ENCODE measurements at regions not wholly inside any gene's neighbourhood (a gene's known extent, or its start where the extent isn't known, plus 50 kb on each side); places are given as distances from the start of the nearest gene placed in this dataset.

DNA sequence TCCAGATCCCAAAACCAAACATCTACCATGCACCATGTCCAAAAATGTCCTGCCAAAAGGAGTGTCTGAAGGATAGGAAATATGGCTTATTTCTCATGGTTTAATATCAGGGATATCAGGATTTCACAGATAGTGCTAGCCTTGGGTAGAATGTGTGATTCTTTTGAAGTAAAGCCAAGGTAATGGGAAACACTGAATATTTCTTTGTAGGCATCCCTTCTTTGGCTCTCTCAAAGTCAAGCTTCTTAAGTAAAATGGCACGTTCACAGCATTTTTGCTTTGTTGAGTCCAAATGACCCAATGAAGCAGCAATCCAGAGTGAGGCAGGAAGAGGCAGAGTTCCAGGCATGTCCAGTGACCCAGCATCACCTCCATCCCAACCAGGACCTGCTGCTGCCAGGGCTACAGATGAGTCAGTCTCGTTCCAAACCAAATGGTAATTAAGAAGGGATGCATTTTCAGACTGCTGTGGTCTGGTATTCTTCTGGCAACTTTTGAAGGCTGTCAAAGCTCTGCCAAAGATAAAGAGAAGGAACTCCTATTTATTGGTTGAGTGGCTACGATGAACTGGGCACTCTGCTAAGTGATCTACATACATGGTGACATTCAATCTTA is 678.8 kb upstream of the KLF4 start:
- DNase-seq (ENCODE audit: low read depth in 2 of 3, low spot score in 2 of 3): no peak

- no peak for DNase-seq (ENCODE audit: low read depth in 2 of 3, low spot score in 2 of 3)
Measured at GRCh38 chr9:108167136-108167900, 677.7 kb upstream of the KLF4 start.

- DNase-seq (ENCODE audit: low read depth in 2 of 3, low spot score in 2 of 3): no peak
Measured at GRCh38 chr9:108166519-108166918, 677.0 kb upstream of the KLF4 start.

DNA sequence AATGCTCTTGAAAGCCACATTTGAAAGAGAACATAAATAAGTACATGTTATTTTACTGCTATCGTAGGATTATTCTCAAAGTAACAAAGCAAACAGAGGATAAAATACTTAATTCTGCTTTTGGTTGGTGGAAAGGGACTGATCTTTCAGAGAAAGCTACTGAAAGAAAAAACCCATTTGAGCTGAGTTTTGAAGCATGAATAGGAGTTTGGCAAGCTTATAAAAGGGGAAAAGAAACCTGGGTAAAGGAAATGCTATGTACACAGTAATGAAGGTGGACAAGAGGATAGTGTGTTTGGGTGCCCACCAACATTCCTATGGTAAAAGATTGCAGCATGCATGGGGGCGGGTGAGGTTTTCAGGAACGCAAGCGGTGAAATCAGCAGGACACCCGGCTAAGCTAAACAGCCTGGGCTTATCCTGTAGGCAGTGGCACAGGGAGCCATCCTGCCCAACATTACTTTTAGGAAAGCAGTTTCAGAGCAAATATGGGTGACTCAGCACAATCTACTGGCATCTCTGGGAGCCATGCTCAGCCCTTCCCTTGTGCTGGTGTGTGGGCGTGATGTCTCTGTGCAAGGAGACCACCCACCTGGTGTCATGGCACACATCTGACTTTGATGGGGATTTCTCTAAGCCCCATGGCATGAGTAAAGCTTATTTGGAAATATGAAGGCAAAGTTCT is 673.9 kb upstream of the KLF4 start:
- no peak for DNase-seq (ENCODE audit: low read depth in 2 of 3, low spot score in 2 of 3)

- no peak for DNase-seq (ENCODE audit: low read depth in 2 of 3, low spot score in 2 of 3)
Measured at GRCh38 chr9:108162664-108163063, 673.1 kb upstream of the KLF4 start.

DNA sequence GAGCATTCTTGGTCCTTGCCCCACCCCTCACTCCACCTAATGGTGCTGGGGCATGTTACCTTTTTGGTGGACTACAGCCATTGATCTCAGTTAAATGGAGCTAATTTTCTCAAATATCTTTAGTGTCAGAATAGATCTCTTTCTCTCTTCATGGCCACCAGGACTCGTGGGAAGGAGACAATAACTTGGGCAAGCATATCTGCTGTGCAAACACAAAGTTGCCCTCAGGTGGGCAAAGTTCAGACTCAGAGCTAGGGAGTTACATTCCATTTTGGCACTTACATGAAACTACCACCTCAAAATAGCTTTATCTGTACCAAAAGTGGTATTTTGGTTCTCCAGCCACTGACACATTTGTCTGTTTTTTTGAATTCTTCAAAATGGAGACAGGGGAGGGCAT is 671.9 kb upstream of the KLF4 start:
- no peak for DNase-seq (ENCODE audit: low read depth in 2 of 3, low spot score in 2 of 3)

DNA sequence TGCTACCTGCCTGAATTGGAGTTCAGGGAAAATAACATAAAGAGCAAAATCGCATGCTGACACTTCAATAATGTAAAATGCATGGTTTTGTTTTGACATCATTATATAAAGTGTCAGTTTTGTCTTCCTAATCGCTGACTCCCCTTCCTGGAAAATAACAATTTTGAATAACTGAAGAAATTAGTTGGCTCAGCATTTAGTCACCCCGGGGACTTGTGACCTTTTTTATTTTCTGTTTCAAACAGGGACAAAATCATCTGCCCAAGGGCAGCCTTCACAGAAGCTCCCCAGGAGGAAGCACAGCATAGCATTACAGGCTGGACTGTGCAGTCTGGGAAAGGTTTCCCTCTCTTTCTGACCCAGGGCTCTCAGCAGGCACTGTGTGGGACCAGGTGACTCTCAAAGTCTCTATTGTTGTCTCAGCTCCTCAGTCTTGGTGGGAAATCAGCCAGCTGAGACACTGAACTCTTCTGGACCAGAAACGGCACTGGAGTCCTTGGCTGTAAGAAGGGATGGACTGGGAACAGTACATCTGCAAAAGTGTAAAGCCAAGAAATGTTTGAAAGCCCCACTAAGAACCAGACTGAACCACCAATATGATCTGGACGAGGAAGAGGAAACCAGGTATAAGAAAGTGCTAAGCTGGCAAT is 671.3 kb upstream of the KLF4 start:
- DNase-seq (ENCODE audit: low read depth in 2 of 3, low spot score in 2 of 3): no peak

- DNase-seq (ENCODE audit: low read depth in 2 of 3, low spot score in 2 of 3): no peak
Measured at GRCh38 chr9:108160039-108160438, 670.5 kb upstream of the KLF4 start.

DNA sequence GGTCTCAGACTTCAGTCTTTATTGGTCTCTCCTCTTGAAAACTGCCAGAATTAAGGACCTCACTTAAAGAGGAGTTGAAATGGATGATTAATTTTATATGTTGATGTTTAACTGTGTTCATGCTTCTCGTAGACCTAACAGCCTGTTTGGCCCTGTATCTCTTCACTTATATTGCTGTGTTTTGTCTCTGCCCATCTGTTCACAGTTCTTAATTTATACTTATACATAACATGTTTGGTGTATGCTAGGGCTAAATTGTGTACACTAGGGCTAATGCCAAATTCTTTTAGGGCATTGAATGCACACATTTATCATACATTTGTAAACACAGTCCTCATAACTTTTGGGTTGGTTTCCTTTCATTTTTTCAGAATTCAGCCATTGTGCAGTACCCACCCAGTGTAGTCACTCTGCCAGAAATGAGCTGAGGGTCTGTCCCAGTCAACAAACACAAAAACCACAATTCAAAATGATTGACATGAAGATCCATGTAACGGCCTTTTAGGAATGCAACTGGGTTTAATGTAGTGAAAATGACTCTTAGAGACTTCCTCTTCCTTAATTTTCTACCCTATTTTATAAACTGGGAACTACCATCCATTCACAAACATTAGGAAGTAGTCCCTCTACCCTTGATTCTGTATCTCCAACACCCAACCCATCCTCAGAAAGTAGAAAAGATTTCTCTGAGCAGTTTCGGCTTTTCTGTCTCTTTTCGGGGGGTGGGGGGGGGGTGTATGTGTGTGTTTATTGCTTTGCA is 668.8 kb upstream of the KLF4 start:
- DNase-seq (ENCODE audit: low read depth in 2 of 3, low spot score in 2 of 3): no peak

GRCh38 chr9:108156270-108156998 is 666.9 kb upstream of the KLF4 start:
- DNase-seq (ENCODE audit: low read depth in 2 of 3, low spot score in 2 of 3): no peak

DNA sequence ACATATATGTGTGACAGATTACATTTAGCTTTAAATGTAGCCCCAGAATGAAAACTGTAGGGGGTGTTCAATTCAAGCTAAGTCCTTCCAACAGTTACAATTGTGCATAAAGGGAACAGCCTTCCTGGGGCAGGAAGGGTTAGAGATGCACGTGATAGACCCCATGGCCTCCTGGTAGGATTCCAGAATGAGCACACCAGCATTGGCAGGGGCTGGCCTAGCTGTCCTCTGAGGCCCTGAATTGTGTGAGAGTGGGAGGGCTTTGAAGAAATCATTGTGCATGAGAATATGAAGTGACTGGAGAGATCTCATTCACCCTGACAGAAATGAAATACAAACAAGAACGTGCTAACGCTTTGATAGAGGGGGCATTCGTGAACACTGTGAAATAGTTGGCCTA is 663.8 kb upstream of the KLF4 start:
- no peak for DNase-seq (ENCODE audit: low read depth in 2 of 3, low spot score in 2 of 3)

DNA sequence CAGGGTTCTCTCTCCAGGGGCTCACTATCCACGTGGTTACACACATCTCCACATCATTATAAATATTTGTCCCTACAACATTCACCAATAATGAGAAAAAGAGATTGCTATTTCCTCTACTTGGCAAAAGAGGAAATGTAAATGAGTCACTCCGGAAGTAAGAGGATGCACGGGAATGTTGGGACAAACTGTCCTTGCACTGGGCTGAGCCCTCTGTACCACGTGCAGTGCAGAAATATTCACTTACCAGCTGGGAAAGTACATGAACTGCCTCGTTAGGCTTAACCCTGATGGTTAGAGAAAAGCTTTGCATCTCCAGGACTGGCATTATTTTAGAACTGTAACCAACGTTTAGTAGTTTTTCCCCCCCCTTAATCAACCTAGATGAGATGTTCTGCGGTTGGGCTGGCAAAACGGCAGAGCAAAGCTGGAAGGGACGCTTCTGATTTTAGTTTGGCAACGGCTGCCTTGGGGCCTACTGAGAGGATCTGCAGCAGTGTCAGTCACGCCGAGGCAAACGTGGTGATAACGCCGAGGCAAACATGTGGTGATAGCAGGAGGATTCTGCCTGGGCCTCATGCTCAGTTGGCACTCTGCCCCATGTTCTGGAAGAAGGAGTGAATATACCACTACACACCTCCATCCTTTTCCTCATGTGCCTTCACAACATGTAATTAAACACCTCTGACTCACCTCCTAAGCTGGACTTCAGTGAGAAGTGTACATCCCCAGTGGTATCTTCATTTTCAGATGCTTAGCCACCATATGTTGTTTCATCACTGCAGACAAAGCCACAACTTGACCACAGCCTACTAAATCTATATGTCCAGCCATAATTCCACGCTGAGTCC is 661.4 kb upstream of the KLF4 start:
- DNase-seq (ENCODE audit: low read depth in 2 of 3, low spot score in 2 of 3): no peak

DNA sequence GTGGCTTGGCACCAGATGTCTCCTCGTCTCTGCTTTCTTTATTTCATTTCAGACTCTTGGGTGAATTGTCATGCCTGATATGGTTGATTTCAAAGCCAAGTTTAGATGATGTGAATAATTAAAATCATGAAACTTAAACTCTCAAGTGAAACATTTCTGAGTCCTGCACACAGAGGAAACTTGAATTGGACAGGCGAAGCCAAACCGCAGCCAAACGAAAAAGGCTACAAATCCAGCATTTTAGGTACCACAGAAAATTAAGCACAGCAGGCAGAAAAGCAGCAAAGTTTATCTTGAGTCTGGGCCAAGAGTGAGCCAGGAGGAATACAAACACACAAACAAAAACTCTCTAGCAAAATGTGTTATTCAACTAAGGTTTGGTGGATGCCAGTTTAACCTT is 659.8 kb upstream of the KLF4 start:
- DNase-seq (ENCODE audit: low read depth in 2 of 3, low spot score in 2 of 3): no peak

DNA sequence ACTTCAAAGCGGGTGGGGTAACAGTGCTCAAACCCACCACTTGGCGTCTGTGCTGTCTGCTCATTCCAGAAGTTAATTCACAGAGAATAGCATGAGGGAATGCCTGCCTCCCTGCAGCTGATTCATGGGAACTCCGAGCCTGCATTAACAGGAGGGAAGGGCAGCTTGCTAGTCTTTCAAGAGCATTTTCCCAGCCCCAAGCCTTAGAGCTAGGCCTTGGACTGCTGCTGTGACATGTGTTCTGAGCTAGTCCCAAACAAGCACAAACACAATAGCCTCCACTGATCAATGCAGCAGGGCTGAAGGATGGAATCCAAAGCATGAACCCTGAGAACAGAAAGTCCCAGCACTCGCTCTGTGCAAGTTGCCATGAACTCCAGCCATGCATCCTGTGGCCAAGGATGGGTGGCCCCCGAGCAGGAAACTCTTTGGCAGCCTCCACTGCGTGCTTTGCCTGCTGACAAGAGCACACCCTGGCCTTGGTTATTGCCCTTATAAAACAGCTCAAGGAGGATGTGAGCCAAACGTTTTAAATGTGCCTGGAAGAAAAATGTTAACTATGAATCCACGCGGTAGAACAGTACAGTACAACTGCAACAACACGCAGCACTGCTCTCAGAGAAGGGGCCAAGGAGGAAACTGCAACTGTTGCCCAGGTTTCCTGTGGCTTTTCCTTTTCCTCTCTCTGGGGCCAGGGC is 653.1 kb upstream of the KLF4 start:
- no peak for DNase-seq (ENCODE audit: low read depth in 2 of 3, low spot score in 2 of 3)

DNA sequence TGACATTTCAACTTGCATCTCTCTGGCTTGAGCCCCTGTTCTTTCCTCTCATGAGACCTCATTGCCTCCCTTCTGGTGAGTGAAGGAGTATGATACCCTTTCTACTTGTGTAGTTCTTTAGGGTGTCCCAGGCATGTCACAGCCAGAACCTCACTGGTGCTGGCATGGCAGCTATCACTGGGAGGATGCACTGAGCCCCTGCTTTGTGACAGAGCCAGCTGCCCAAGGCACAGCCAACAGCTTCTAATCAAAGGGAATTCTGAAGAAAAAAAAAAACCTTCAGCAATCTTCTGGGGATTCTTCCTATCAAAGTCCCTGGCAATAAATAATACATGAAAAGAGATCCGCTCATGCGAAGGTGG is 652.6 kb upstream of the KLF4 start:
- no peak for DNase-seq (ENCODE audit: low read depth in 2 of 3, low spot score in 2 of 3)

DNA sequence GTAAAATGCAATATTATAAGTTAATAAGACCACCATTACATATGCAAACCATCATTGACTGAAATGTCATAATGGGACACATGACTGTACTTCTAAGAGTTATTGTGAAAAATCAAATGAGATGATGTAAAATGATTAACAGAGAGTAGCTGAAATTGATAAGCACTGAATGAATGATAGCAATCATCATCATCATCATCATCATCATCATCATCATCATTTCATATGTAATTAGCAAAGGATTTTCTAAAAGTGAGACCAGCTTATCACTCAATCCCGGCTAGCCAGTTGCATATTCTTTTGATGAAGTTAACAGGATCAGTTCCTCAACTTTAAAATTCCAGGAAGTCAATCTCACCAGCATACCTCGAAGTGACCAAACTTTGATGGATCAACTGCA is 650.3 kb upstream of the KLF4 start:
- no peak for DNase-seq (ENCODE audit: low read depth in 2 of 3, low spot score in 2 of 3)

- DNase-seq (ENCODE audit: low read depth in 2 of 3, low spot score in 2 of 3): no peak
Measured at GRCh38 chr9:108138516-108138915, 648.9 kb upstream of the KLF4 start.

DNA sequence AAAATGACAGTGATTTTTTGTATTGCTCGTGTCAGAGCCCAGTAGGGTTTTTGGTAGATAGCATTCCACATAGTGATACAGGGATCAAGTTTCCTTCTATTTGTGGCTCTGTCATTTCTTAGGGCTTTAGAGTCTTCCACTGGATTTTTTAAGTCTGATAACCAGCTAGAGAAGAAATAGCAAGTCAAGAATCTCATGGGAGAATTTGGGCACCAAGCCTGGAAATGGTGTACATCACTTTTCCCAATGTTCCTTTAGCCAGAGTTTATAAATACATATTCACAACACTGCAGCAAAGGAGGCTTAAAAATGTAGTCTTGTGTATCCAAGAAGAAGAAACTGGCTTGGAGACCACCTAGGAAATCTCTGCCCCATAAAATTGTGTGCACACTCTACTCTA is 647.1 kb upstream of the KLF4 start:
- DNase-seq (ENCODE audit: low read depth in 2 of 3, low spot score in 2 of 3): no peak

- no peak for DNase-seq (ENCODE audit: low read depth in 2 of 3, low spot score in 2 of 3)
Measured at GRCh38 chr9:108134486-108135128, 645.0 kb upstream of the KLF4 start.
